OCI-LY1 (cell line): ENCODE measurements at regions not wholly inside any gene's neighbourhood (a gene's known extent, or its start where the extent isn't known, plus 50 kb on each side); places are given as distances from the start of the nearest gene placed in this dataset.

Experiments
- H2AFZ ChIP-seq: fragments of 200-600 bp; sonication (generic), shearing (Covaris generic); 2 replicates; pipeline ENCODE4 v1.6.0; 2014; ENCODE audit warnings: antibody characterized with exemption, mild to moderate bottlenecking, low read length
- H3F3A ChIP-seq: fragments of 200-600 bp; sonication (generic), shearing (Covaris generic); 2 replicates; pipeline ENCODE4 v1.6.0; 2014; ENCODE audit warnings: mild to moderate bottlenecking, antibody characterized with exemption, low read length, moderate library complexity; ENCODE audit not compliant: insufficient read depth
- H3K27ac ChIP-seq: fragments of 200-600 bp; sonication (generic); 2 replicates; pipeline ENCODE4 v1.5.1; 2014; ENCODE audit warnings: low read length, mixed run types, mild to moderate bottlenecking, low read depth; ENCODE audit not compliant: poor library complexity, severe bottlenecking
- H3K27me3 ChIP-seq: fragments of 200-600 bp; sonication (generic); 2 replicates; pipeline ENCODE4 v1.6.0; 2014; ENCODE audit warnings: antibody characterized with exemption, mild to moderate bottlenecking, low read length, moderate library complexity; ENCODE audit not compliant: insufficient read depth
- H3K36me3 ChIP-seq: fragments of 200-600 bp; sonication (generic); 2 replicates; pipeline ENCODE4 v1.6.1; 2014; ENCODE audit warnings: mild to moderate bottlenecking, antibody characterized with exemption, low read length, moderate library complexity, mixed read lengths; ENCODE audit not compliant: insufficient read depth
- H3K4me1 ChIP-seq: fragments of 200-600 bp; sonication (generic); 2 replicates; pipeline ENCODE4 v1.5.1; 2014; ENCODE audit warnings: mild to moderate bottlenecking, low read length, moderate library complexity; ENCODE audit not compliant: insufficient read depth, severe bottlenecking
- H3K4me2 ChIP-seq: fragments of 200-600 bp; sonication (generic), shearing (Covaris generic); 2 replicates; pipeline ENCODE4 v1.6.1; 2014; ENCODE audit warnings: low read length
- H3K4me3 ChIP-seq: fragments of 200-600 bp; sonication (generic); 2 replicates; pipeline ENCODE4 v1.5.1; 2014; ENCODE audit warnings: low read length, low read depth, mild to moderate bottlenecking, mixed read lengths; ENCODE audit not compliant: poor library complexity, severe bottlenecking
- H3K79me2 ChIP-seq: fragments of 200-600 bp; shearing (Covaris generic); 2 replicates; pipeline ENCODE4 v1.6.1; 2016; ENCODE audit warnings: mixed run types, low read length, mixed read lengths; ENCODE audit not compliant: insufficient read depth
- H3K9ac ChIP-seq: fragments of 200-600 bp; sonication (generic), shearing (Covaris generic); 2 replicates; pipeline ENCODE4 v1.6.1; 2014; ENCODE audit warnings: mild to moderate bottlenecking, low read length, mixed read lengths
- H3K9me2 ChIP-seq: fragments of 200-600 bp; sonication (generic), shearing (Covaris generic); 2 replicates; pipeline ENCODE4 v1.6.1; 2014; ENCODE audit warnings: low read depth, mild to moderate bottlenecking, low read length, mixed read lengths
- H3K9me3 ChIP-seq: fragments of 200-600 bp; shearing (Covaris generic); 2 replicates; pipeline ENCODE4 v1.6.1; 2014; ENCODE audit warnings: low read length, mixed read lengths
- H4K20me1 ChIP-seq: fragments of 200-600 bp; sonication (generic), shearing (Covaris generic); 2 replicates; pipeline ENCODE4 v1.6.0; 2016; ENCODE audit warnings: mild to moderate bottlenecking, low read length; ENCODE audit not compliant: insufficient read depth
- EZH2 ChIP-seq: fragments of 200-600 bp; sonication (generic), shearing (Covaris generic); IDR thresholded peaks from 2 replicates; pipeline ENCODE4 v1.8.0; 2017; ENCODE audit warnings: borderline replicate concordance, mixed run types, mild to moderate bottlenecking, antibody characterized with exemption, low read length, moderate library complexity, mixed read lengths
- TF ChIP-seq, protein P1 (sequence below): fragments of 200-600 bp; sonication (generic), shearing (Covaris generic); IDR thresholded peaks from 2 replicates; pipeline ENCODE4 v1.5.1; 2017; ENCODE audit warnings: mild to moderate bottlenecking, antibody characterized with exemption, low read length, moderate library complexity, mixed read lengths

DNA sequence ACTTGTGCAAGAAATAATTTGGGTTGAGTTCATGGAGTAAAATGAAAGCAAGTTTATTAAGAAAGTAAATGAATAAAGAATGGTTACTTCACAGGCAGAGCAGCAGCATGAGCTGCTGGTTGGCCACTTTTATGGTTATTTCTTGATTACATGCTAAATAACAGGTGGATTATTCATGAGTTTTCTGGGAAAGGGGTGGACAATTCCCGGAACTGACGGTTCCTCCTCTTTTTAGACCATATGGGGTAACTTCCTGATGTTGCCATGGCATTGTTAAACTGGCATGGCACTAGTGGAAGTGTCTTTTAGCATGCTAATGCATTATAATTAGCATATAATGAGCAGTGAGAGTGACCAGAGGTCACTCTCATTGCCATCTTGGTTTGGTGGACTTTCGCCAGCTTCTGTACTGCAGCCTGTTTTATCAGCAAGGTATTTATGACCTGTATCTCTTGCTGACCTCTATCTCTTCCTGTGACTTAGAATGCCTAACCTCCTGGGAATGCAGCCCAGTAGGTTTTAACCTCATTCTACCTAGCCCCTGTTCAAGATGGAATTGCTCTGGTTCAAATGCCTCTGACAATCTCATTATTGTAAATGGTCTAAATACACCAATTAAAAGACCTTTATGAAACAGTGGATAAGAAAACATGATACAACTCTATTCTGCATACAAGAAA is 114.1 kb upstream of the FIGN start:
- no peaks in the 10 kb centered on the region for H4K20me1 ChIP-seq
- no peak overlapping the region for H2AFZ ChIP-seq
- no peaks in the 10 kb centered on the region for H3K9me3 ChIP-seq
- no peaks in the 10 kb centered on the region for H3K27me3 ChIP-seq
- H3K9me2 ChIP-seq, result no peaks in the 10 kb centered on the region
- no peaks in the 10 kb centered on the region for H3K36me3 ChIP-seq
- TF ChIP-seq, protein P1, sequence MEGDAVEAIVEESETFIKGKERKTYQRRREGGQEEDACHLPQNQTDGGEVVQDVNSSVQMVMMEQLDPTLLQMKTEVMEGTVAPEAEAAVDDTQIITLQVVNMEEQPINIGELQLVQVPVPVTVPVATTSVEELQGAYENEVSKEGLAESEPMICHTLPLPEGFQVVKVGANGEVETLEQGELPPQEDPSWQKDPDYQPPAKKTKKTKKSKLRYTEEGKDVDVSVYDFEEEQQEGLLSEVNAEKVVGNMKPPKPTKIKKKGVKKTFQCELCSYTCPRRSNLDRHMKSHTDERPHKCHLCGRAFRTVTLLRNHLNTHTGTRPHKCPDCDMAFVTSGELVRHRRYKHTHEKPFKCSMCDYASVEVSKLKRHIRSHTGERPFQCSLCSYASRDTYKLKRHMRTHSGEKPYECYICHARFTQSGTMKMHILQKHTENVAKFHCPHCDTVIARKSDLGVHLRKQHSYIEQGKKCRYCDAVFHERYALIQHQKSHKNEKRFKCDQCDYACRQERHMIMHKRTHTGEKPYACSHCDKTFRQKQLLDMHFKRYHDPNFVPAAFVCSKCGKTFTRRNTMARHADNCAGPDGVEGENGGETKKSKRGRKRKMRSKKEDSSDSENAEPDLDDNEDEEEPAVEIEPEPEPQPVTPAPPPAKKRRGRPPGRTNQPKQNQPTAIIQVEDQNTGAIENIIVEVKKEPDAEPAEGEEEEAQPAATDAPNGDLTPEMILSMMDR, result no peak
- no peak for TF ChIP-seq EZH2
- no peak overlapping the region for H3K9ac ChIP-seq
- no peak overlapping the region for H3K4me2 ChIP-seq
- H3K4me1 ChIP-seq, result no peaks in the 10 kb centered on the region
- H3K27ac ChIP-seq, result no peak overlapping the region
- H3K79me2 ChIP-seq, result no peaks in the 10 kb centered on the region
- no peaks in the 10 kb centered on the region for H3F3A ChIP-seq
- no peak overlapping the region for H3K4me3 ChIP-seq

- Histone ChIP-seq H3K36me3 (no peaks in the 10 kb centered on the region), H3F3A (no peaks in the 10 kb centered on the region), H3K4me3 (no peak overlapping the region), H3K9me2 (no peaks in the 10 kb centered on the region), H3K27ac (no peak overlapping the region), H3K79me2 (no peaks in the 10 kb centered on the region), H4K20me1 (no peaks in the 10 kb centered on the region), H3K9me3 (no peaks in the 10 kb centered on the region), H3K27me3 (no peaks in the 10 kb centered on the region), H3K4me2 (no peak overlapping the region), H3K9ac (no peak overlapping the region), H2AFZ (no peak overlapping the region), H3K4me1 (no peaks in the 10 kb centered on the region)
- no peak for TF ChIP-seq EZH2
- TF ChIP-seq, protein P1, result no peak
These were observed 103.1 kb upstream of the FIGN start for GRCh38 chr2:163838890-163839289.

DNA sequence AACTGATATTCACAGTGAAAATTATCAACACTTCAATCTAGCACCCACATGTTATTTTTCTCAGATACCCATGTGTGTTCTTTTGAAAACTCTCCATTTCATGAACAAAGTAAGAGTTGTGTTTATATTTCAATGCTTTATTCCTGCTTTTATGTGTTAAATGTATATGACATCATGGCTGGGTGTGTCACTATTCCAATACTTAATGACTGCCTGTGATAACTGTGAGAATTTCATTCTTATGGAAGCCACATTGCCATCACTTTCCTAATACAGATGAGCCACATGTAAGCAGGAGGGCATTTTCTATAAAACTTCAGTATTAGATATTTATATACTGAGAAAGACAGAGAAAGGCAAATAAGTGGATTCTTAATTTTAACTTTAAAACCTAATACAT is 100.4 kb upstream of the FIGN start:
- Histone ChIP-seq H3K9me3 (no peaks in the 10 kb centered on the region), H3K9me2 (no peaks in the 10 kb centered on the region), H3K4me2 (no peak overlapping the region), H3K9ac (no peak overlapping the region), H2AFZ (no peak overlapping the region), H3K79me2 (no peaks in the 10 kb centered on the region), H3K4me1 (no peaks in the 10 kb centered on the region), H3K27me3 (no peaks in the 10 kb centered on the region), H3K4me3 (no peak overlapping the region), H4K20me1 (no peaks in the 10 kb centered on the region), H3F3A (no peaks in the 10 kb centered on the region), H3K27ac (no peak overlapping the region), H3K36me3 (no peaks in the 10 kb centered on the region)
- no peak for TF ChIP-seq EZH2
- TF ChIP-seq, protein P1, result no peak
